Astrocyte (in vitro differentiated cells and primary cell): ENCODE measurements at regions not wholly inside any gene's neighbourhood (a gene's known extent, or its start where the extent isn't known, plus 50 kb on each side); places are given as distances from the start of the nearest gene placed in this dataset.
A peak's percentile ranks its signal among the peaks of the same experiment; 100 is the strongest.

ENCODE experiments used
- DNase-seq: peaks from one replicate; pipeline ENCODE4 v3.0.0-alpha.2; 2010; ENCODE audit warnings: low read depth
- FAIRE-seq: peaks from 2 replicates; lab custom pipeline; 2011; peaks lifted over from hg19 to GRCh38; lab: Jason Lieb, UNC
- H2AFZ ChIP-seq: 2 replicates; pipeline ENCODE4 v1.6.0; 2012; ENCODE audit warnings: low read depth, low read length, inconsistent platforms
- H3K27ac ChIP-seq: 2 replicates; pipeline ENCODE4 v1.5.1; 2011; ENCODE audit warnings: low read depth, low read length, inconsistent platforms
- H3K27me3 ChIP-seq: 2 replicates; pipeline ENCODE4 v1.6.0; 2011; ENCODE audit warnings: low read length, inconsistent platforms; ENCODE audit not compliant: insufficient read depth
- H3K36me3 ChIP-seq: 2 replicates; pipeline ENCODE4 v1.5.1; 2011; ENCODE audit warnings: low read length, inconsistent platforms; ENCODE audit not compliant: insufficient read depth
- H3K4me1 ChIP-seq: 2 replicates; pipeline ENCODE4 v1.5.1; 2011; ENCODE audit warnings: low read length, inconsistent platforms; ENCODE audit not compliant: insufficient read depth
- H3K4me2 ChIP-seq: 2 replicates; pipeline ENCODE4 v1.6.0; 2012; ENCODE audit warnings: low read length, inconsistent platforms
- H3K4me3 ChIP-seq: 2 replicates; pipeline ENCODE4 v1.5.1; 2011; ENCODE audit warnings: low read depth, mild to moderate bottlenecking, low read length, inconsistent platforms; ENCODE audit not compliant: insufficient read depth
- H3K79me2 ChIP-seq: 2 replicates; pipeline ENCODE4 v1.6.0; 2012; ENCODE audit warnings: mild to moderate bottlenecking, low read length, inconsistent platforms; ENCODE audit not compliant: insufficient read depth
- H3K9ac ChIP-seq: 2 replicates; pipeline ENCODE4 v1.6.0; 2012; ENCODE audit warnings: mild to moderate bottlenecking, low read length, inconsistent platforms
- H3K9me3 ChIP-seq: 2 replicates; pipeline ENCODE4 v1.5.1; 2012; ENCODE audit warnings: low read depth, mild to moderate bottlenecking, low read length, inconsistent platforms; ENCODE audit not compliant: insufficient read depth
- H4K20me1 ChIP-seq: 2 replicates; pipeline ENCODE4 v1.6.0; 2012; ENCODE audit warnings: low read length, inconsistent platforms; ENCODE audit not compliant: insufficient read depth
- H3K27ac Mint-ChIP-seq: one replicate; pipeline ENCODE4 v1.8.0; 2021; ENCODE audit warnings: mild to moderate bottlenecking, mixed read lengths; ENCODE audit not compliant: unreplicated experiment
- H3K27me3 Mint-ChIP-seq: one replicate; pipeline ENCODE4 v1.8.0; 2021; ENCODE audit warnings: low read depth, mixed read lengths; ENCODE audit not compliant: unreplicated experiment
- H3K36me3 Mint-ChIP-seq: one replicate; pipeline ENCODE4 v1.8.0; 2021; ENCODE audit warnings: low read depth, mixed read lengths; ENCODE audit not compliant: unreplicated experiment
- H3K4me1 Mint-ChIP-seq: one replicate; pipeline ENCODE4 v1.8.0; 2021; ENCODE audit warnings: low read depth, mixed read lengths; ENCODE audit not compliant: unreplicated experiment
- H3K4me3 Mint-ChIP-seq: one replicate; pipeline ENCODE4 v1.8.0; 2021; ENCODE audit warnings: mild to moderate bottlenecking, moderate library complexity, mixed read lengths; ENCODE audit not compliant: unreplicated experiment
- H3K9me3 Mint-ChIP-seq: one replicate; pipeline ENCODE4 v1.8.0; 2021; ENCODE audit warnings: mild to moderate bottlenecking, mixed read lengths; ENCODE audit not compliant: unreplicated experiment
- CTCF ChIP-seq: IDR thresholded peaks from 2 replicates; pipeline ENCODE4 v1.5.1; 2011; ENCODE audit warnings: low read depth, mild to moderate bottlenecking, inconsistent platforms, low read length, moderate library complexity; ENCODE audit not compliant: insufficient read depth
- EZH2 ChIP-seq: IDR thresholded peaks from 2 replicates; pipeline ENCODE4 v1.6.1; 2012; ENCODE audit warnings: mild to moderate bottlenecking, low read length, inconsistent platforms; ENCODE audit not compliant: insufficient read depth

GRCh38 chr6:3551716-3552511 is 95.1 kb upstream of the SLC22A23 start:
- no peak overlapping the region for H2AFZ ChIP-seq
- H3K4me3 ChIP-seq, result no peak overlapping the region
- no peak overlapping the region for H3K27ac ChIP-seq
- H3K9me3 ChIP-seq, result peaks cover 2% of the 10 kb centered on the region
- H3K4me2 ChIP-seq, result no peak overlapping the region
- Mint-ChIP-seq H3K4me1 (no peaks in the 10 kb centered on the region), H3K27me3 (peaks cover 18% of the 10 kb centered on the region), H3K9me3 (peaks cover 22% of the 10 kb centered on the region), H3K36me3 (peaks cover 4% of the 10 kb centered on the region), H3K27ac (no peak overlapping the region), H3K4me3 (no peak overlapping the region)
- no peak for DNase-seq
- H3K9ac ChIP-seq, result no peak overlapping the region
- H3K27me3 ChIP-seq, result peaks cover 4% of the 10 kb centered on the region
- TF ChIP-seq CTCF (no peak), EZH2 (no peak)
- no peaks in the 10 kb centered on the region for H3K4me1 ChIP-seq
- FAIRE-seq, result peak; percentile 37
- H3K79me2 ChIP-seq, result no peaks in the 10 kb centered on the region
- H4K20me1 ChIP-seq, result no peaks in the 10 kb centered on the region
- no peaks in the 10 kb centered on the region for H3K36me3 ChIP-seq

- no peak for FAIRE-seq
- H4K20me1 ChIP-seq, result no peaks in the 10 kb centered on the region
These were observed 92.6 kb upstream of the SLC22A23 start for GRCh38 chr6:3549314-3549940.

More at GRCh38 chr6:3549314-3549940, 92.6 kb upstream of the SLC22A23 start:
- Histone ChIP-seq H3K4me3 (no peak overlapping the region), H3K36me3 (no peaks in the 10 kb centered on the region), H3K4me2 (no peak overlapping the region), H2AFZ (no peak overlapping the region), H3K9me3 (peaks cover 2% of the 10 kb centered on the region), H3K79me2 (no peaks in the 10 kb centered on the region), H3K4me1 (no peaks in the 10 kb centered on the region), H3K9ac (no peak overlapping the region), H3K27ac (no peak overlapping the region), H3K27me3 (no peaks in the 10 kb centered on the region)
- TF ChIP-seq EZH2, result no peak
- TF ChIP-seq CTCF, result no peak
- H3K4me1 Mint-ChIP-seq, result no peaks in the 10 kb centered on the region
- H3K9me3 Mint-ChIP-seq, result peaks cover 22% of the 10 kb centered on the region
- peaks cover 23% of the 10 kb centered on the region for H3K27me3 Mint-ChIP-seq
- DNase-seq, result no peak
- H3K36me3 Mint-ChIP-seq, result peaks cover 4% of the 10 kb centered on the region
- H3K27ac Mint-ChIP-seq, result no peak overlapping the region
- no peak overlapping the region for H3K4me3 Mint-ChIP-seq
